ENCODE measurements at regions not wholly inside any gene's neighbourhood (a gene's known extent, or its start where the extent isn't known, plus 50 kb on each side); places are given as distances from the start of the nearest gene placed in this dataset.

- Histone ChIP-seq H3K36me3 (ENCODE audit: low read depth, missing control alignments) (no peaks in the 10 kb centered on the region), H3K27me3 (no peaks in the 10 kb centered on the region), H3K4me1 (no peaks in the 10 kb centered on the region), H3K9me3 (no peaks in the 10 kb centered on the region), H3K27ac (no peak overlapping the region), H3K4me3 (no peak overlapping the region)
- intact Hi-C loops (cut with DNase I; ENCODE audit: low total_unique reads): no loop called here
- 75 to 93% methylated on average over 2 of the region's 2 CpGs for WGBS, 2 donors
- no peak for DNase-seq
- TF ChIP-seq CTCF (IDR thresholded peaks at IDR 0.05) (no peak), POLR2A (IDR thresholded peaks at IDR 0.05) (no peak)
These were observed 971.0 kb upstream of the GYPC start for GRCh38 chr2:125684932-125685331.

- DNase-seq: no peak
- no peaks in the 10 kb centered on the region for H3K4me1 ChIP-seq
- 79 to 82% methylated on average over 2 of the region's 2 CpGs for WGBS, 2 donors
These were observed 959.4 kb upstream of the GYPC start for GRCh38 chr2:125696560-125696959.

GRCh38 chr2:125698280-125698679 lies 957.7 kb upstream of the GYPC start:
- Histone ChIP-seq H3K9me3 (no peaks in the 10 kb centered on the region), H3K27me3 (no peaks in the 10 kb centered on the region), H3K4me1 (no peaks in the 10 kb centered on the region), H3K4me3 (no peak overlapping the region), H3K27ac (no peak overlapping the region), H3K36me3 (ENCODE audit: low read depth, missing control alignments) (no peaks in the 10 kb centered on the region)
- intact Hi-C loops (cut with DNase I; ENCODE audit: low total_unique reads): no loop called here
- WGBS, 2 donors: 29 to 33% methylated on average over 1 of the region's 1 CpG
- TF ChIP-seq CTCF (IDR thresholded peaks at IDR 0.05) (no peak), POLR2A (IDR thresholded peaks at IDR 0.05) (no peak)
- DNase-seq: no peak

More at GRCh38 chr2:125696560-125696959, 959.4 kb upstream of the GYPC start:
- intact Hi-C loops (cut with DNase I; ENCODE audit: low total_unique reads): no loop called here
- Histone ChIP-seq H3K36me3 (ENCODE audit: low read depth, missing control alignments) (no peaks in the 10 kb centered on the region), H3K4me3 (no peak overlapping the region), H3K9me3 (no peaks in the 10 kb centered on the region), H3K27me3 (no peaks in the 10 kb centered on the region), H3K27ac (no peak overlapping the region)
- TF ChIP-seq CTCF (IDR thresholded peaks at IDR 0.05) (no peak), POLR2A (IDR thresholded peaks at IDR 0.05) (no peak)

- Histone ChIP-seq H3K4me1 (no peaks in the 10 kb centered on the region), H3K4me3 (no peak overlapping the region), H3K9me3 (no peaks in the 10 kb centered on the region), H3K36me3 (ENCODE audit: low read depth, missing control alignments) (no peaks in the 10 kb centered on the region), H3K27me3 (no peaks in the 10 kb centered on the region), H3K27ac (no peak overlapping the region)
- WGBS, 2 donors: 89 to 91% methylated on average over 2 of the region's 2 CpGs
- no peak for DNase-seq
- intact Hi-C loops (cut with DNase I; ENCODE audit: low total_unique reads): no loop called here
- TF ChIP-seq POLR2A (IDR thresholded peaks at IDR 0.05) (no peak), CTCF (IDR thresholded peaks at IDR 0.05) (no peak)
These were observed 954.9 kb upstream of the GYPC start for GRCh38 chr2:125701070-125701469.

GRCh38 chr2:125707611-125708010 lies 948.3 kb upstream of the GYPC start:
- no peak for TF ChIP-seq CTCF (IDR thresholded peaks at IDR 0.05)
- TF ChIP-seq POLR2A (IDR thresholded peaks at IDR 0.05): no peak
- H3K27ac ChIP-seq: no peak overlapping the region
- no peaks in the 10 kb centered on the region for H3K27me3 ChIP-seq
- H3K9me3 ChIP-seq: no peaks in the 10 kb centered on the region
- intact Hi-C loops (cut with DNase I; ENCODE audit: low total_unique reads): no loop called here
- no peaks in the 10 kb centered on the region for H3K36me3 ChIP-seq (ENCODE audit: low read depth, missing control alignments)
- no peak overlapping the region for H3K4me3 ChIP-seq
- WGBS, 2 donors: 89 to 96% methylated on average over 1 of the region's 1 CpG
- DNase-seq: no peak
- H3K4me1 ChIP-seq: no peaks in the 10 kb centered on the region
